ENCODE measurements at regions not wholly inside any gene's neighbourhood (a gene's known extent, or its start where the extent isn't known, plus 50 kb on each side); places are given as distances from the start of the nearest gene placed in this dataset.

- no peak for DNase-seq
Observed at GRCh38 chr1:208808301-208808700, 564.1 kb upstream of the PLXNA2 start.

DNA sequence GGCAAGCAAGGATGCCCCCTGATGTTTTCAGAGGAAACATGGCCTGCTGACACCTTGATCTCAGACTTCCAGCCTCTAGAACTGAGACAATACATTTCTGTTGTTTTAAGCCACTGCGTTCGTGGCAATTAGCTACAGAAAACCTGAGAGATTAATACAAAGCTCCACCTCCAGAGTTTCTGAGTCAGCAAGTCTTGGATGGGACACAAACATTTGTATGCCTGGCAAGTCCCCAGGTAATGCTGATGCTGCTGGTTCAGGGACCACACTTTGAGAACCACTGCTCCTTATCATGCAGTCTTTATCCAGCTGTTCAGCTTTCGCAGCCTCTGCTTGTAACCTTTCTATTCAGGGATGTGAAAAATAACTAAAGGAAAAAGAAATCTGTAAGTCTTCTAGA is 565.7 kb upstream of the PLXNA2 start:
- DNase-seq, result no peak

- no peak for DNase-seq
Observed at GRCh38 chr1:208818770-208819445, 574.7 kb upstream of the PLXNA2 start.

DNA sequence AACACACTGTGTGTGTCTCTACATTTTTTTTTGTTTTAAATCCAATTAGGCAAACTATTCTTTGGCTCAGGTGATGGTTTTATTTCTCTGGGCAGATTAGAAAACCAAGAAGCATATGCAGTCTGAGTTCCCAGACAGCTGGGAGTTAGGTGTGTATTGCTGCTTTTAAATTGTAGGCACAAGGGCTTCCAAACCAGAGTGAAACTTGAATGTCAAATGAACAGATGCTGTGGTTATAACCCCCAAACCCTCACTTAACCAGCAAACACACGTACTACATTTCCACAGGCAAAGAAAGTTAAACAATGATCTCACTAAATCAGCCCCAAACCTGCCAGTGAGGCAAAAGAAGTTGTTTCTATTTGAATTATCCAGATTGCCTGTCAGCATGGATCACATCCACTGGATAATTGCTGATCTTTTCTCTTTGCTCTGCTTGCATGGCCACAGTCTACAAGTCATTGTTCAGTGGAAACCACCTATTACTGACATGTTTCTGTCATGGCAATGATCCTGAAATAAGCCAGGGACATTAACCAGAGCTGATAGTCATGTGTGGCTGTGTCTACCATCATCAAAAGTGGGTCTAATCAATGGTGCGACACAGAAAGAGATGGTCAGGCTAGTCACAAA is 576.5 kb upstream of the PLXNA2 start:
- DNase-seq, result no peak

DNA sequence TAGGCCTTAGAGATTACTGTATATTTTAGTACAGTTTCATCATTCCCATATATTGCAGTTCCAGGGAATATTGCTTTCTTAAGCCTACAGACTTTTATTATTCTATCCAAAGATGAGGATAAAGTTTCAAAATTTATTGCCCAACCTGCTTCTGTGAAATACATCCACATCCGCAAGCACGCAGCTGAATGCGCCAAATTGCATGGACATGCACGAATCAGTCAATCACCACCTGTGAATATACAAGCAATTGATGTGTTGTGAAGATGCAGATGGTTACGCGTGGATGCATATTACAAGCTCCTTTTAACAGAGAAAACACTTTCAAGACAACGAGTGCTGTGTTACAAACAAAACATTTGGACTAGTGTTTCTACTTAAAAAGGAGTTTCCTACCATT is 577.8 kb upstream of the PLXNA2 start:
- no peak for DNase-seq

GRCh38 chr1:208825300-208825699 is 581.1 kb upstream of the PLXNA2 start:
- DNase-seq, result no peak

DNA sequence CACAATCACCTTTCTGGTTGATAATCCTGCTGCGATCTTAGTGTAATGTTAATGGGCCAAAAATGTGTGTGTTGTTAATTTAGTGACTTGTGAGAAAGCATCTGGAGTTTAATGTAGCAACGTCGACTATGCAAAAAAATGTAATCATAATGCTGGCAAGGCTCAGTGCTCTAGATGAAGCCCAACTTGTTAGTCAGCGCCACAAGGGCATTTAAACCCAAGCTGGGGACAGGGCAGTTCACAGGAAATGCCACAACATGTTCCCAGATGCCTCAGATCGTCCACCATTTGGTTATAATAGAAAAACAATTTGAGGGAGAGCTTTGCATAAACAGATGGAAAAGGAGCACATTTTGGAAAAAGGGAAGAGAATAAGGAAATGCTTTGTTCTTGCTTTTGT is 585.4 kb upstream of the PLXNA2 start:
- no peak for DNase-seq

DNA sequence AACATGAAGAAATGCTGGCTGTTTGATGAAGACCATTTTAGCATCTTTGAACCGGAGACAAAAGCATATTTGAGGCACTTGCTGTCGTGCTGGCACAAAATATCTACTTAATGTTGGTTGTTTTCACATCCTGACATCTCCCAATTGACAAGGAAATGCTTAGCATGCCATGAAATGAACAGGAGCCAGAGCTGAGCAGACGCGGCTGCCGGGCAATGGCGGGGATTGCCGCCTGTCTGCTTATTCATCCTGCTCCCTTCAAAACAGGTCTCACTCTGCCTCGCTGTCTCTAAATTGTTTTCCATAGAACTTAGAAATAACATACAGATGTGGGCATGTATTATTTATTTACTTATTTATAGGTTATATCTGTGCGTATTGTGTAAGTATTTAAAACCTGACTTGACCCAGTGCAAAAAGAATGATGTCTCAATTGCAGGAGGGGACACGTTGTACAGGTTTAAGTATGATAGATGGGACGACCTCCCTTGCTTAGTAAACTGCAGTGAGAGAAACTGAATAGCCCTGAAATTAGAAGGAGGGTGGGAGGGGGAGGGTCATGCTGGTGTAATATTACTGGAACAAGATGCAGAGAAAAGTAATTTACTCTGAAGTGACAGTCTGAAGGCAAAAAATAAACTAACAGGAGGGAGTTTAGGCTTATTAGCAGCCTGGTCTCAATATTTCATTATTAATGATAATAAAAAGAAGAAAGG is 590.4 kb upstream of the PLXNA2 start:
- peak; percentile 75 for DNase-seq

GRCh38 chr1:208835097-208835463 is 590.9 kb upstream of the PLXNA2 start:
- peak; percentile 63 for DNase-seq

DNA sequence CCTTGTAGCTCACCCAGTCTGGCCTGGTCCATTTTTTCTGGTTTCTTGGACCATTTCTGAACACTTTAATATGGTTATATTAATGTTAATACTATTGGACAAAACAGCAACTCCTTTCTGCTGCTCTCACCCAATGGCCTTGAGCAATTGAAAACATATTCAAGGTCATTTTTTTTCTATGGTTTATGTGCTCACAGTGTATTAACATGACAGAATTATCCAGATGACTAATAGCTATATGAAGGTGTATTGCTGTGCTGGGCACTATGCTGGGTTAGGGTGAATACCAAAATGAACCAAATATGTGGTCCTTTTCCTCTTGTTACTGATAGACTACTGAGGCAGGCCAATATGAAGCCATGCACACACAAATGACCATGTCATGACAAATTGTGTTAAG is 591.6 kb upstream of the PLXNA2 start:
- no peak for DNase-seq

DNA sequence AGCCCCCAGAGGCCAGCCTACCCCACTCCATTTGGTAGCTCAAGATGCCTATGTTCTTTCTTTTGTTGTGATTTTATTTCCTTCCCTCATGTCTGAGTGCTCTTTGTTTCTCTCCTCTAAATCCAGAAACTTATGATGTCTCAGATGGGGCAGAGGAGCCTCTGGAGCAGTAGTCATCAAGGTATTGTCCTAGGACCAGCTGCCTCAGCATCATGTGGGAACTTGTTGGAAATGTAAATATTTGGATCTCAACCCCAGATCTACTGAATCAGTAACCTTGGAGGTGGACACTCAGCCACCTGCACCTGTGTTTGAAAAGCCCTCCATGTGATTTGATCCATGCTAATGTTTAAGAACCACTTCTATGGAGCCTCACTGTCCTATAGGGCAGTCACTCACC is 593.1 kb upstream of the PLXNA2 start:
- DNase-seq, result no peak

DNA sequence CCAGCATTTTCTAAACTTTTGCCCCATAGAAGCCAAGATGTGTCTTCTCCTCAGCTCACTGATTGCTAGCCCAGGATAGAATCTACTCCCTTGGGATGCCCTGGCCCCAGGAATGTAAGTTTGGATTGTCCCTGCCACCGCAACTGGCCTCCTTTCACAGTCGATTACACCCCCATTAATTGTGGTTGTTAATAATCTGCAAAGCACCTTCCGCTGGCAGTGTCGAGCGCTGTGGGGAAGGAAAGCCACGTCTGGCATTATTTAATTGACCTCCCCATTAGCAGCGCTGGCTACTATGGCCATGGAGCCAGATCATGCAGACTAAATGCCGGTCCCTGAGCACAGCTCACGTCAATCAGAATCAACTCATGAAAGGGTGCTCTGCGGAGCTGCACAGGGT is 597.3 kb upstream of the PLXNA2 start:
- DNase-seq, result no peak

DNA sequence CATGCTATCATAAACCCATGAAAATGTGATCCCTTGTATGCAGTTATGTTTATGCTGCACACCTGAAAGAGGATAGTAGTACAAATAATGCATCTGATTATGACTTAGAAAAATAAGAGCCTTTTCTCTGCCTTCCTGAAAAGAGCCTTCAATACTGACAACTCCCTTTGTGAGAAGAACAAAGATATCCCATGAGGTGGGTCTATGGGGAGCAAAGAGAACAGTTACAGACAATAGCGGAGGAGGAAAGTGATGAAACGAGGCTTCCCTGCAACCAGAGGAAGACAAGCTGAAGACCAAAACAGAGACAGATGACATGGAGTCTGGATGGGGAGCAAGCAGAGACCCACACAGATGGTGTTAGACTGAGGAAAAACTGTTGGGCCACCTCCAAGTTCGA is 598.3 kb upstream of the PLXNA2 start:
- no peak for DNase-seq

GRCh38 chr1:208844158-208844557 is 600.0 kb upstream of the PLXNA2 start:
- DNase-seq, result no peak

GRCh38 chr1:208848854-208849253 is 604.7 kb upstream of the PLXNA2 start:
- DNase-seq, result no peak

DNA sequence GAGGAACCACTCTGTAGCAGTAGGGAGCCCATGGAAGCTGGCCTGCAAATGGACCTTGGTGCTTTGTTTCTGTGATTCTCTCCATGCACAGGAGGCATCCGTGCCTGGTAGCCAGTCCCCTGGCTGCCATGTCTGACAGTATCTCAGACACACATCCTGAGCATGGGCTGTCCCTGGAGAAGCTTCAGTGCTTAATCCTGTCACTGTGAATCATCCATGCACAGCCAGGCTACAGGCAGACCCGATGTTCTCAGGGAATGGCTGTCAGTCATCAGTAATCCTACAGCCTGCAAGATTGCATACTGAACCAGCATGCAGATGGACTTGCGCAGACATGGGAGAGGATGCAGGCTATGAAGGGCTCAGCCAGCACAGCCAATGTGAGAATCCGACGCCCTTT is 606.3 kb upstream of the PLXNA2 start:
- no peak for DNase-seq

- DNase-seq, result no peak
Observed at GRCh38 chr1:208851366-208851765, 607.2 kb upstream of the PLXNA2 start.

- no peak for DNase-seq
Observed at GRCh38 chr1:208852911-208853310, 608.7 kb upstream of the PLXNA2 start.

- DNase-seq, result no peak
Observed at GRCh38 chr1:208855403-208855802, 611.2 kb upstream of the PLXNA2 start.

- no peak for DNase-seq
Observed at GRCh38 chr1:208857465-208857864, 613.3 kb upstream of the PLXNA2 start.

DNA sequence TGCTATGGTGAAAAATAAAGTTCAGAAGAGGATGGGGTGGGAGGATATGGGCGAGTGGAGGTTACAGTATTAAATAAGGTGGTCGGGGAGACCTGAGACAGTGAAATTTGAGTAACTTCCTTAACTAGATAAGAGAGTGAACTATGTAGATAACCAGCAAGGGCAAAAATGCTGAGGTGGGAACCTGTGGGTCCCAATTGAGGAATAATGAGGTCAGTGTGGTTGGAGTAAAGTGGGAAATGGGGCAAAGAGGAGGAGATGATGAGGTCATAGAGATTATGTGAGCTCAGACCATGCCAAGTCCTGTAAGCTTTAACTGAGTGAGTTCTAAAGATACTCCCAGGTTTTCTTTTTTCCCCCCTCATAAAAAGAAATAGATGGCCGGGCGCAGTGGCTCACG is 614.6 kb upstream of the PLXNA2 start:
- DNase-seq, result no peak

DNA sequence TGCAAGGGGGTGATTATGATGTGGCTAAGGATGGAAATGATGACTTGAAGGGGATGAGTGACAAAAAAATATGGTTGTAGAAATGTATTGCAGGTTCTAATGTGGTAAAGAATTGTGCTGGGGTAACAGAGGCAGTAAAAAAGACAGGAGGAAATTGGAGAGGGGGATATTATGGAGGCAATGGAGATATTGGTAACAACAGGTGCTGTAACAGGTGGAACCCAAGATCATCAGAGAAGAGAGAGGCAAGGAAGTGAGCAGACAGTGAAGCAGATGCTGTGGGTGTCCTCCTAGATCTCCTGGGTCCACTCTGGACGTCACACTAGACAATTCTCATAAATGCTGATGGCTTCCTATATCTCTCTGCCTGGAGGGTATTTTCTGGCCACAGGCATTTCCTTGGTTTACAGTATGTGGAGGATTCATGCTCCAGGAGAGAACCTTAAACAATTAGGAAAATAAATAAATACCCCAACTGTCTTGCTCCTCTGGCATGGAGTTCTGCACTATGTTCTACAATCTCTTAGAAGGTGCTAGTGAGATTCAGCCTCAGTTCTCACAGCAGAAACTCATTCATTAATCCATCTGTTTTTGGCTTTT is 620.3 kb upstream of the PLXNA2 start:
- no peak for DNase-seq

- no peak for DNase-seq
Observed at GRCh38 chr1:208866386-208866955, 622.3 kb upstream of the PLXNA2 start.

GRCh38 chr1:208868554-208868953 is 624.4 kb upstream of the PLXNA2 start:
- no peak for DNase-seq
